ENCODE measurements at regions not wholly inside any gene's neighbourhood (a gene's known extent, or its start where the extent isn't known, plus 50 kb on each side); places are given as distances from the start of the nearest gene placed in this dataset.

- TF ChIP-seq ZNF70 (CRISPR knock-in tag; IDR thresholded peaks at IDR 0.05), result no peak
- no peak for TF ChIP-seq ZC3H10 (CRISPR knock-in tag; IDR thresholded peaks at IDR 0.05)
- TF ChIP-seq ARNTL (CRISPR knock-in tag; IDR thresholded peaks at IDR 0.05; ENCODE audit: borderline replicate concordance, low read depth), result no peak
- no peak for TF ChIP-seq OSR1 (CRISPR knock-in tag; IDR thresholded peaks at IDR 0.05)
- no peak for TF ChIP-seq PATZ1 (CRISPR knock-in tag; IDR thresholded peaks at IDR 0.05; ENCODE audit: borderline replicate concordance)
- no peak for TF ChIP-seq ZFP30 (CRISPR knock-in tag; IDR thresholded peaks at IDR 0.05)
- no peak for TF ChIP-seq TCF4 (CRISPR knock-in tag; IDR thresholded peaks at IDR 0.05; ENCODE audit: borderline replicate concordance)
- no peak for TF ChIP-seq TSHZ2 (CRISPR knock-in tag; IDR thresholded peaks at IDR 0.05)
- no peak for TF ChIP-seq CREB5 (CRISPR knock-in tag; IDR thresholded peaks at IDR 0.05; ENCODE audit: low read depth)
- no peak for TF ChIP-seq BACH2 (CRISPR knock-in tag; IDR thresholded peaks at IDR 0.05; ENCODE audit: borderline replicate concordance)
Measured at GRCh38 chr3:30075514-30075913, 530.9 kb upstream of the TGFBR2 start.

Data from SK-N-SH treated with all-trans-retinoic acid at 6 μM for 48 hours (cell line).